Thyroid gland (tissue), 4 donors: ENCODE measurements at regions not wholly inside any gene's neighbourhood (a gene's known extent, or its start where the extent isn't known, plus 50 kb on each side); places are given as distances from the start of the nearest gene placed in this dataset.

Experiments
- CTCF ChIP-seq, 6 experiments: fragments of 200-600 bp in 3 of 6; fragments of 450-650 bp in 3 of 6; sonication (generic) in 3 of 6; IDR thresholded peaks; one replicate each; pipeline ENCODE4 v1.5.1; 2016 to 2019; ENCODE audit warnings: antibody characterized with exemption in 6 of 6, mild to moderate bottlenecking in 2 of 6, inconsistent platforms in 1 of 6, moderate library complexity in 1 of 6
- POLR2A ChIP-seq, 2 donors: fragments of 450-650 bp; IDR thresholded peaks; one replicate each; pipeline ENCODE4 v1.6.1; 2017; ENCODE audit warnings: antibody characterized with exemption in 2 of 2, mild to moderate bottlenecking in 2 of 2, moderate library complexity in 1 of 2

DNA sequence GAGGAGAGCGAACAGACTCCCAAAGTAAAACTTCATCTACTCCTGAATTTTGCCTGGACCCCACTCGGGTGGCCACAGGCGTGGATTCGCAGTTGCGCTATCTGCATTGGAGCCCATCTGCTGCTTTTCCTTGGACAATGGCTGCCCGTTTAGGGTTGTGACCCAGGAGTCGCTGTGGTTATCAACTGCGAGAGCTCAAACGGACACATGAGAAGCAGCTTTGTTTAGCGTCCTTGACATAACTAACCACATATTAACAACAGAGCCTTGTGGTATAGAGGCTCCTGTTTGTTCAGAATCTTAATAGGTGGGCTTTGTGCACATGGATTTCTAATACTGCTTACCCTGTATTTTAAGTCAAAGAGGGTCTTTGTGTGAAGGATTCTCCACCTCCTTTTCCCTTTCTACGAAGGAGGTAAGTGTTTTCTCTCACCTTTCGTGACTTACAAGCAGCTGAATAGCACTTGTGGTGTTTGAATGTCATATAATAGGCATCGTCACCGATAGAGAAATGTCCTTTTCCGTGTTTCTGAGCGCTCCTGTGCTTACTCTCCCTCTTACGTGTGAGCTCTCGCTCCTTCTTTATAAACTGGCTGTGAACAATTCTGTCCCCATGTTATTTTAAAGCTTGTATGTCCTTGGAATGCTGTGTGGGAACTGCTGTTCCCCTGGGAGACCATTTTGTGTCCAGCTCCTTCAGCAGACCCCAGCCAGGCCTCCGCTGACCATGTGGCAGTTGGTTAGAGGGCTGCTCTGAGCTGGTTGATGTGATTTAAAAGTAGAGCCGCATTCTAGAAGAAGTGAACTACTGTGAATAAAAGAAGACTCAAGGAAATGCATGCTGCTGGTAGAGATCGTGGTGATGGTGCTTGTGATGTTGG is 441.4 kb downstream of the RPS6KC1 start:
- no peak for TF ChIP-seq POLR2A (IDR thresholded peaks at IDR 0.05)
- TF ChIP-seq CTCF (IDR thresholded peaks at IDR 0.05) = no peak
